ENCODE measurements at regions not wholly inside any gene's neighbourhood (a gene's known extent, or its start where the extent isn't known, plus 50 kb on each side); places are given as distances from the start of the nearest gene placed in this dataset.

DNA sequence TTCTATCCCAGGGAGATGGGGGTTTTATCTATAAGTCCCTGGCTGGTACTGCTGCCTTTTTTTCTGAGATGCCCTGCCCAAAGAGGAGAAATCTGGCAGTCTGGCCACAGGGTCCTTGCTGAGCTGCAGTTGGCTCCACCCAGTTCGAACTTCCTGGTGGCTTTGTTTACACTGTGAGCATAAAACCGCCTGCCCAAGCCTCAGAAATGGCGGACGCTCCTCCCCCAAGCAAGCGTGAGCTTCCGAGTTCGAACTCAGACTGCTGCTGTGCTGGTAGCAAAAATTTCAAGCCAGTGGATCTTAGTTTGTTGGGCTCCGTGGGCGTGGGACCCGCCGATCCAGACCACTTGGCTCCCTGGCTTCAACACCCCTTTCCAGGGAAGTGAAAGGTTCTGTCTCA lies 126.8 kb upstream of the SUCLG2 start:
- TF ChIP-seq, protein P1, sequence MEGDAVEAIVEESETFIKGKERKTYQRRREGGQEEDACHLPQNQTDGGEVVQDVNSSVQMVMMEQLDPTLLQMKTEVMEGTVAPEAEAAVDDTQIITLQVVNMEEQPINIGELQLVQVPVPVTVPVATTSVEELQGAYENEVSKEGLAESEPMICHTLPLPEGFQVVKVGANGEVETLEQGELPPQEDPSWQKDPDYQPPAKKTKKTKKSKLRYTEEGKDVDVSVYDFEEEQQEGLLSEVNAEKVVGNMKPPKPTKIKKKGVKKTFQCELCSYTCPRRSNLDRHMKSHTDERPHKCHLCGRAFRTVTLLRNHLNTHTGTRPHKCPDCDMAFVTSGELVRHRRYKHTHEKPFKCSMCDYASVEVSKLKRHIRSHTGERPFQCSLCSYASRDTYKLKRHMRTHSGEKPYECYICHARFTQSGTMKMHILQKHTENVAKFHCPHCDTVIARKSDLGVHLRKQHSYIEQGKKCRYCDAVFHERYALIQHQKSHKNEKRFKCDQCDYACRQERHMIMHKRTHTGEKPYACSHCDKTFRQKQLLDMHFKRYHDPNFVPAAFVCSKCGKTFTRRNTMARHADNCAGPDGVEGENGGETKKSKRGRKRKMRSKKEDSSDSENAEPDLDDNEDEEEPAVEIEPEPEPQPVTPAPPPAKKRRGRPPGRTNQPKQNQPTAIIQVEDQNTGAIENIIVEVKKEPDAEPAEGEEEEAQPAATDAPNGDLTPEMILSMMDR (conservative IDR thresholded peaks at IDR 0.05; ENCODE audit: low read length): no peak
- DNase-seq (ENCODE audit: low read depth): no peak
- H3K4me3 ChIP-seq (ENCODE audit: low read length): no peak overlapping the region

DNA sequence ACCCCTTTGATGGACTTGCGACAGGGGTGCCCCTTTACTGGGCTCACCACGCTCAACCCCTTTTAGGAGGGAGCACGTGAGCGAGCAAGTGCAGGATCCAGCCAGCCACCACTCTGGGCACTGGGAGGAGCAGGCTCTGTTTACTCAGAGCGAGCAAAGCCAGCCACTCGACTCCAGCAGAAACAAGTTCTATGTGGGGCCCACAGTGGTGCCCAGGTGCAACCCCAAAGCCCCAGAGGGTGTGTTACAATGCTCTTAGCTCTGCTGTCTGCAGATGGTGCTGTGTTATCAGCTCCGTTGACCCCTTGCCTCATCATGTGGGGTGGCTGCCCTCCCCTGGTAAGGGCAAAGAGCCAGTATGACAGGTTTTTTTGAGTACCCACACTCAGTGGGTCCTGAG lies 120.3 kb upstream of the SUCLG2 start:
- no peak for DNase-seq (ENCODE audit: low read depth)
- TF ChIP-seq, protein P1 (conservative IDR thresholded peaks at IDR 0.05; ENCODE audit: low read length): no peak
- no peak overlapping the region for H3K4me3 ChIP-seq (ENCODE audit: low read length)

DNA sequence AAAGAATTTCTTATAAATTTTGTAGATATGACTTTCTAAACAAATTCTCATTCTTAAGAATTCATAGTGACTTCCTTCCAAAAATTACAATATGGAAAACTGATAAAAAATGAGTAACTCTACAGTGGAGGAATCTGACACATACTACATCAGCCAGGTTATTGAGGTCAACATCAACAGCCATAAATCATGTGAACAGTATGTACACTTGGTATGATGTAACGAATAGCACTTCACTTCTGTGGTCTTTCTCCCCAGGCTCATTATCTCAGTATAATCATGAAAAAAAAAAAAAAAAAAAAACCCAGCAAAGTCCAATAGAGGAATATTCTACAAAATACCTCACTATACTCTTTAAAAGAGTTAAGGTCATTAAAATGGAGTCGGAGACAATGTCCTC lies 111.2 kb upstream of the SUCLG2 start:
- no peak overlapping the region for H3K4me3 ChIP-seq (ENCODE audit: low read length)
- DNase-seq (ENCODE audit: low read depth): no peak
- TF ChIP-seq, protein P1 (conservative IDR thresholded peaks at IDR 0.05; ENCODE audit: low read length): no peak

DNA sequence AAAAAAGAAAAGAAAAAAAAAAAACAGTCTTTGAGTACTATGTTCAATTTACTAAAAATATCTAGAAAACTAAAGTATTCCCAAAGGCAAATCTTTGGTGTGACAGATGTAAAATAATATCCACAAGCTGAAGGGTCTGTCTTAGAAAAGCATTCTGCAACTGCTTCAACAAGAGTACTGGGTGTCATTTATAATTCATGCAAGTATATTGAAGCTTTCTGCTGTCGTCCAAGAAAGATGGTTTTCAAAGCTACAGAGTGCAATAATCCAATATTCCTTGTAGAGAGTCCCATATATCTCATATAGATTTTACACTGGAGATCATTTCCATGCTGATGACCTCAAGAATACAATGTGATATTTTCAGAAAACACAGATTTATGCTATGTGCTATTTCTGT lies 90.9 kb upstream of the SUCLG2 start:
- no peak for DNase-seq (ENCODE audit: low read depth)
- TF ChIP-seq, protein P1 (conservative IDR thresholded peaks at IDR 0.05; ENCODE audit: low read length): no peak
- no peak overlapping the region for H3K4me3 ChIP-seq (ENCODE audit: low read length)

DNA sequence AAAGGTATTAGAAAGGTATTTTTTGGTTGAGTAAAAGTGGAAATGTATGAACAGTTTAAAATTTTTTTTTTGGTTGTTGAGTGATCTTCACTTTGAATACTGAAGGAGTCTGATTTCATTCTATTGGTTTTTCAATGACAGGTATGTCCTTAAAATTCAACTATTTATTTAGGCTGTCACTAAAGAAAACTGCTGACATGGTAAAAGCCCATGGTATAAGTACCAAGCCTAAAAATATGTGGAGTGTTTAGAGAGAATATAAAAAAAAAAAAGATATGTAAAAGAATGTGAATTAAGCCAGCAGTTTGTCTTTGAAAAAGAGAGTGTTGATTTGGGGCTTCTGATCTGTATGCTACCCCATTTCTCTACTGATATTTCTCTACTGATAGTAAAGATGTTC lies 90.3 kb upstream of the SUCLG2 start:
- TF ChIP-seq, protein P1 (conservative IDR thresholded peaks at IDR 0.05; ENCODE audit: low read length): no peak
- no peak overlapping the region for H3K4me3 ChIP-seq (ENCODE audit: low read length)
- DNase-seq (ENCODE audit: low read depth): no peak

DNA sequence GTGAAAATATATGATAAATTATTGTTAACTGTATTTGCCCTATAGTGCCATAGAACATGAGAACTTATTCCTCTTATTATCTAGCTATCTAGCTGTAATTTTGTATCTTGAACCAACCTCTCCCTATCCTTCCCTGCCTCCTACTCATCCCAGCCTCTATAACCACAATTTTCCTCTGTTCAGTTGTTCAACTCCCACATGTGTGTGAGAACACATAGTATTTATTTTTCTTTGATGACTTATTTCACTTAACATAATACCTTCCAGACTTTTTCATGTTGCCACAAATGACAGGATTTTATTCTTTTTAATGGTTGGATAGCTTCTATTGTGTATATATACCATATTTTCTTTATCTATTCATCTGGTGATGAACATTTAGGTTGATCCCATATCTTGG lies 85.4 kb upstream of the SUCLG2 start:
- no peak for DNase-seq (ENCODE audit: low read depth)
- TF ChIP-seq, protein P1 (conservative IDR thresholded peaks at IDR 0.05; ENCODE audit: low read length): no peak

DNA sequence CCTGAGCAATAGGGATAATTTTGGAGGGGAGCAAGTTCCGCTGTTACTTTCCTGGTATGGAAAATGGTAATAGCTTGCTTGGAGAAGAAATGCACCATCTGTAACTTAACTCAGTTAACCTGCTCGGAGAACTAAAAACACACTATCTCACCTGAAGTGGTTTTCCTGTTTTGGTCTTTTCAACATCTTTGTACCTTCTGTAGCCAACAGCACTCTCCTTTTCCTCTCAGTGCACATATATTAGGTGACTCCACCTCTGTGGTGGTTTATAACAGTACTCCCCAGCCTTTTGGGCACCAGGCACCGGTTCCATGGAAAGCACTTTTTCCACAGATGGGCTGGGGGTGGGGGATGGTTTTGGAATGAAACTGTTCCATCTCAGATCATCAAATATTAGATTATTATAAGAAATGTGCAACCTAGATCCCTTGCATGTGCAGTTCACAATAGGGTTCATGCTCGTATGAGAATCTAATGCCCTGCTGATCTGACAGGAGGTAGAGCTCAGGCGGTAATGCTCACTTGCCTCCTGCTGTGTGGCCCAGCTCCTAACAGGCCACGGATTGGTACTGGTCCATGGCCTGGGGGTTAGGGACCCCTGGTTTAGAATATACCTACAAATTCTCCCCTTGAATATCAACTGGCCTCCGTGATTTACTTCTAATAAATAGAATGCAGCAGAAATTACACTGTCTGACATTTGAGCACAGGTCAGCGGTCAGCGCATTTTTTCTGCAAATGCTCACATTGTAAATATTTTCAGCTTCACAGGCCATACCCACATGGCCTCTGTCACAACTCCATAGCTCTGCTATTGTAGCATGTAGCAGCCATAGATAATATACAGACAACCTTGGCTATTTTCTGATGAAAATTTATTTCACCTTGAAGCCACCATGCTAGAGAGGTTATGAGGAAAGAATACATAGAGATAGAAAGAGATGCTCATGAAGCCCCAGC lies 83.8 kb upstream of the SUCLG2 start:
- no peak overlapping the region for H3K4me3 ChIP-seq (ENCODE audit: low read length)
- TF ChIP-seq, protein P1 (conservative IDR thresholded peaks at IDR 0.05; ENCODE audit: low read length): no peak
- no peak for DNase-seq (ENCODE audit: low read depth)

More for the DNA sequence above, 85.4 kb upstream of the SUCLG2 start:
- no peak overlapping the region for H3K4me3 ChIP-seq (ENCODE audit: low read length)
